Stomach (tissue), 8 donors: ENCODE measurements at regions not wholly inside any gene's neighbourhood (a gene's known extent, or its start where the extent isn't known, plus 50 kb on each side); places are given as distances from the start of the nearest gene placed in this dataset.

Experiments
- DNase-seq, 2 donors: peaks; one replicate each; pipeline versions ENCODE4 v3.0.0 to v3.0.0-alpha.2; 2013 to 2019
- H3K27ac ChIP-seq, 5 donors: fragments of 200-600 bp in 4 of 5; sonication (generic) in 4 of 5; one replicate each; pipeline ENCODE4 v1.5.1; 2013 to 2019; ENCODE audit warnings: mild to moderate bottlenecking in 1 of 5, moderate library complexity in 1 of 5
- H3K27me3 ChIP-seq, 3 donors: fragments of 200-600 bp; sonication (generic); one replicate each; pipeline ENCODE4 v1.5.1; 2017 to 2019; ENCODE audit warnings: mixed run types in 1 of 3
- H3K36me3 ChIP-seq, 4 donors: fragments of 200-600 bp; sonication (generic); 1 replicate in 3 of 4; 2 replicates in 1 of 4; pipeline ENCODE4 v1.5.1; 2016 to 2019
- H3K4me1 ChIP-seq, 4 donors: fragments of 200-600 bp; sonication (generic); one replicate each; pipeline ENCODE4 v1.5.1; 2016 to 2019
- H3K4me3 ChIP-seq, 4 donors: fragments of 200-600 bp; sonication (generic) in 3 of 4; one replicate each; pipeline ENCODE4 v1.5.1; 2016 to 2019; ENCODE audit warnings: mild to moderate bottlenecking in 1 of 4
- H3K9me3 ChIP-seq, 4 donors: fragments of 200-600 bp; sonication (generic); one replicate each; pipeline ENCODE4 v1.5.1; 2016 to 2019
- CTCF ChIP-seq, 7 experiments: fragments of 450-650 bp in 4 of 7; fragments of 200-600 bp in 3 of 7; sonication (generic) in 3 of 7; IDR thresholded peaks; one replicate each; pipeline ENCODE4 v1.5.1; 2016 to 2019; ENCODE audit warnings: antibody characterized with exemption in 7 of 7, control low read depth in 2 of 7, mild to moderate bottlenecking in 1 of 7
- EP300 ChIP-seq: sonication (generic); formaldehyde crosslinking; IDR thresholded peaks from one replicate; pipeline ENCODE4 v1.6.1; 2017; ENCODE audit warnings: antibody characterized with exemption
- POLR2A ChIP-seq, 4 donors: fragments of 450-650 bp; IDR thresholded peaks; one replicate each; pipeline ENCODE4 v1.6.1; 2016; ENCODE audit warnings: antibody characterized with exemption in 4 of 4, control low read depth in 2 of 4, mild to moderate bottlenecking in 1 of 4, moderate library complexity in 1 of 4
- POLR2AphosphoS5 ChIP-seq, 3 donors: sonication (generic); formaldehyde crosslinking; IDR thresholded peaks; one replicate each; pipeline ENCODE4 v1.6.1; 2016; ENCODE audit warnings: antibody characterized with exemption in 3 of 3
- WGBS, 5 donors: extraction: QIAGEN DNeasy Blood & Tissue Kit in 3 of 5; methylation state at CpG; one replicate each; pipeline versions ENCODE4 v1.1.5 to v1.1.7; 2013 to 2018; 5-methylcytosine and 5-hydroxymethylcytosine counted together
- intact Hi-C: fragments of 100-400 bp; cut with DNase I; formaldehyde crosslinking; loops from one replicate; pipeline ENCODE4 v1.15.1; 2023; ENCODE audit warnings: low total_unique reads
- donor health status: healthy with polysubstance abuse.
- donor health status: Bipolar disorder and iron deficiency.
- donor health status: healthy.

DNA sequence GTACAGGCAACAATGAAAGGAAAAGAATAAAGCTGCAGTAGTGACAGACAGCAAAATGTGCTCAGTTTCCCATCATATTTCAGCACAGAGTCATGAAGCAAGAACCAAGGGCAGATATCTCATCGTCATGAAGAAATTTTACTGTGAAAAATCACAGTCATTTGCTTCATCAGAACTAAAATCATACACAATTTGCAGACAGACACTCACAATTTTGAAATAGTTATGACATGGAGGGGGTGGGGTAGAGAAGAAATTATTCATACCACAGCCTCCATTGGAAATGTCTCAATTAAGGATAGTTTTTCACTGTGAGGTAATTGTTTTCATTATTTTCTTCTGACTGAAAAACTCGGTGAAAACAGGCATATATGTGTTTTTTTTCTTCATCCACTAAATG is 78.8 kb upstream of the CNTN3 start:
- intact Hi-C loops, result no loop called here
- WGBS, 5 donors, result 57 to 79% (median 78%) methylated on average over 2 of the region's 2 CpGs
- H3K36me3 ChIP-seq, result no peaks in the 10 kb centered on the region
- H3K4me3 ChIP-seq, result no peak overlapping the region
- H3K27me3 ChIP-seq, result no peaks in the 10 kb centered on the region
- no peaks in the 10 kb centered on the region for H3K9me3 ChIP-seq
- H3K27ac ChIP-seq, result no peak overlapping the region
- no peak for DNase-seq
- TF ChIP-seq EP300 (no peak), POLR2AphosphoS5 (IDR thresholded peaks at IDR 0.05) (no peak), POLR2A (IDR thresholded peaks at IDR 0.05) (no peak), CTCF (IDR thresholded peaks at IDR 0.05) (no peak)
- H3K4me1 ChIP-seq, result no peaks in the 10 kb centered on the region

- Histone ChIP-seq H3K4me3 (no peak overlapping the region), H3K36me3 (no peaks in the 10 kb centered on the region), H3K9me3 (peaks cover 0 to 4% (median 1%) of the 10 kb centered on the region in 4 donors), H3K27ac (no peak overlapping the region), H3K4me1 (no peaks in the 10 kb centered on the region), H3K27me3 (no peaks in the 10 kb centered on the region)
- TF ChIP-seq POLR2AphosphoS5 (IDR thresholded peaks at IDR 0.05), result no peak
- TF ChIP-seq POLR2A (IDR thresholded peaks at IDR 0.05), result no peak
- TF ChIP-seq EP300, result no peak
- TF ChIP-seq CTCF (IDR thresholded peaks at IDR 0.05), result no peak
- intact Hi-C loops, result no loop called here
- WGBS, 5 donors, result 71 to 75% (median 75%) methylated on average over 7 of the region's 7 CpGs
- DNase-seq, result no peak
Measured at GRCh38 chr3:74691946-74692345, 77.5 kb upstream of the CNTN3 start.

GRCh38 chr3:74673326-74673725 is 58.9 kb upstream of the CNTN3 start:
- no peaks in the 10 kb centered on the region for H3K27me3 ChIP-seq
- no peaks in the 10 kb centered on the region for H3K4me1 ChIP-seq
- H3K27ac ChIP-seq, result no peak overlapping the region
- peaks cover 0 to 3% (median under 1%) of the 10 kb centered on the region in 4 donors for H3K9me3 ChIP-seq
- intact Hi-C loops, result no loop called here
- H3K4me3 ChIP-seq, result no peak overlapping the region
- H3K36me3 ChIP-seq, result no peaks in the 10 kb centered on the region
- no peak for TF ChIP-seq POLR2A (IDR thresholded peaks at IDR 0.05)
- no peak for TF ChIP-seq EP300
- TF ChIP-seq POLR2AphosphoS5 (IDR thresholded peaks at IDR 0.05), result no peak
- no peak for TF ChIP-seq CTCF (IDR thresholded peaks at IDR 0.05)
- DNase-seq, result no peak
- 88 to 98% (median 96%) methylated on average over 1 of the region's 1 CpG for WGBS, 5 donors

DNA sequence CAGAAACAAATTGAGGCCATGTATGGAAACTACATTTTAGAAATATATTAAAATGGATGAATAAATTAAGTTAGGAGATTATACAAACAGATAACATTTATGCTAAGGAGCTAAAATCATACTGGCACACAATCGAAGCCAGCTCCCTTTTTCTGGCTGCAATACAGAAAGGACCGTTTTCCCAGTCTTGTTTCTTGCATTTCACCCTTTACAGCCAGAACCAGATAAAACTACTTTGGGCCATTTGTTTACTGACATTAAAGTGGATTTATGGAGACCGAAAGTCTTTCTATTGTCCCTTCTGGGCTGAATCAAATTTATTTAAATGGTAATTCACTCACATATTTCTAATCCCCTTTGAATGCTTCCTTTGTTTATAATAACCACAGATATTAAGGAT is 50.1 kb upstream of the CNTN3 start:
- WGBS, 5 donors, result 47 to 63% (median 58%) methylated on average over 3 of the region's 3 CpGs
- Histone ChIP-seq H3K4me1 (no peaks in the 10 kb centered on the region), H3K4me3 (no peak overlapping the region), H3K9me3 (peaks cover 0 to 18% (median 15%) of the 10 kb centered on the region in 4 donors), H3K36me3 (no peaks in the 10 kb centered on the region), H3K27me3 (no peaks in the 10 kb centered on the region), H3K27ac (no peak overlapping the region)
- no peak for TF ChIP-seq EP300
- TF ChIP-seq POLR2A (IDR thresholded peaks at IDR 0.05), result no peak
- no peak for TF ChIP-seq POLR2AphosphoS5 (IDR thresholded peaks at IDR 0.05)
- TF ChIP-seq CTCF (IDR thresholded peaks at IDR 0.05), result no peak
- DNase-seq, result no peak
- intact Hi-C loops, result no loop called here
